GM18861 (cell line): ENCODE measurements at regions not wholly inside any gene's neighbourhood (a gene's known extent, or its start where the extent isn't known, plus 50 kb on each side); places are given as distances from the start of the nearest gene placed in this dataset.

Experiments used
- ATAC-seq: cut with Tn5 transposase; IDR thresholded peaks from one replicate; pipeline ENCODE4 v1.9.1; 2021; ENCODE audit not compliant: unreplicated experiment

GRCh38 chr14:84760489-84761126 lies 769.3 kb upstream of the FLRT2 start:
- ATAC-seq, result no peak

DNA sequence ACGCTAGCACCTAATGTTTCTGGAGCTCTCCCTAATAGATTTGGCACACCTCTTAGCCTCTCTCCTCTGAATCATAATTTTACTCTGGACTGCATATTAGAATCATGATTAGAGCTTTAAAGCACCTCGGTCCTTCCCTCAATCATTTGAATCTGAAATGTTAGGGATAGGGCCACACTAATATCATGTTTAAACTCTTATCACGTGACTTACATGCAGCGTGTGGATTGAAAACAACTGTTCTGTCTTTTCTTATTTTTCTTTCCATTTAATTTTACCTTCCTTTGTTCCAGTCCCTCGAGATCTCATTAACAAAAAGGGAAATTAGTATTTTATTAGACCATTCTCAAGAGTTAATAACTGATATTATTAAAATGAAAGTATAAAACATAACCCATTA lies 762.5 kb upstream of the FLRT2 start:
- ATAC-seq, result no peak

- no peak for ATAC-seq
These were observed 759.9 kb upstream of the FLRT2 start for GRCh38 chr14:84770030-84770429.

DNA sequence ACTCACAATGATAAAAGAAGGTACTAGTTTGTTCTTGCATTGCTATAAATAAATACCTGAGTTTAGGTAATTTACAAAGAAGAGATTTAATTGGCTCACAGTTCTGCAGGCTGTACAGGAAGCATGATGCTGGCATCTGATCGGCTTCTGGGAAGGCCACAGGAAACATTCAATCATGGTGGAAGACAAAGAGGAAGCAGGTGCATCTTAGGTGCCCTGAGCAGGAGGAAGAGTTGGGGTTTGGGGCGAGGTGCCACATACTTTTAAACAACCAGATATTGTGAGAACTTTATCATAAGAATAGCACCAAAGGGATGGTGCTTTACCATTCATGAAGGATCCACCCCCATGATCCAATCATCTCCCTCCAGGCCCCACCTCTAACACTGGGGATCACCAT lies 752.6 kb upstream of the FLRT2 start:
- no peak for ATAC-seq

DNA sequence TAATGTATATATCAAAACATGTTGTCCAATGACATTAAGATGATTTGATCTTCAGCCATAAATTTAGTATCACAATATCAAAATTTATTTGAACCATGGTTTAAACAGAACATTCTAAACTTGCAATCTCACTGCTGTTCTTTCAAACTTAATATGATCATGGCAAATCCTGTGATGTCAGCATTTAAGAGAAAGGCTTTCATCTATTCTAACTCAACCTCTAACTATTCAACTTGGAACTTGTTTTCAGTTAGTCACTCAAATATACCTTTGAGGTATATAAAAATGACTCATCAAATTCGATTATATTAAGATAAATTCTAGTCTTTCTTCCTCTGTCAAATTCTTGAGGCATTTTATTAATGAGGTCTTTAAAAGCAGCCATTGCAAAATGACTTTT lies 747.0 kb upstream of the FLRT2 start:
- ATAC-seq, result no peak

DNA sequence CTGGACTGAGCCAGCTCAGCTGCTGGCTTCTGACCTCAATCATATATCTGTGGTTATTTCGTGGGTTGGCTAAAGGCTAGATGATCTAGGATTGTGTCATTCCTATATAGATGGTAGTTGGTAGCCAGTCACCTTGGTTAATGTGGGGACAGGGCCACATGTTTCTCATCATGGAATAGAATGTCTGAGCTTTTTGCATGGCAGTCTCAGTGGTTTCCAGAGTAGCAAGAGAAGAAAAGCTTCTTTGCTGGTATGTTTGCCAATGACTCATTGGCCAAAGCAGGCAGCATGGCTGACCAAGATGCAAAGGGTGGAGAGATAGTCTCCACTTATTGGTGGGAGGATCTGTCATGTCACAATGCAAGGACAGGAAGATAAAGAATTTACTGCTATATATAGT lies 746.4 kb upstream of the FLRT2 start:
- no peak for ATAC-seq

GRCh38 chr14:84785996-84786395 lies 743.9 kb upstream of the FLRT2 start:
- no peak for ATAC-seq

GRCh38 chr14:84789012-84789411 lies 740.9 kb upstream of the FLRT2 start:
- no peak for ATAC-seq

GRCh38 chr14:84792722-84793410 lies 737.1 kb upstream of the FLRT2 start:
- ATAC-seq, result no peak

DNA sequence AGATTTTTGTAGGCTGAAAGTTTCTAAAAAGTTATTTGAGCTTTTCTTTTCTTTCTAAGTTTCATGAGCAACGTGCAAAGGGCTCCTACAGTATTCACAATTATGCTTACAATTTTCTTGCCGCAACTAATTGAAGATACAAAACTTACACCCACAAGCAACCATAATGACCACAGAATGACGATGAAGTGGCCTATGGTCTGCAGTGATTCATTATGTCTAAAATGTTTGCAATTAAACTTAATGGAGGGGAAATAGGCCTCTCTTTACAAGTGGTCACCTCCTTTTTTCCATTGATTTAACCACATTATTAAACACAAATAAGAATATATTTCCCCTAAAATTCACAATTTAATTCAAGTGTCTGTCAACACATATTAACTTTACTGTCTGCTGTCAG lies 732.6 kb upstream of the FLRT2 start:
- ATAC-seq, result no peak

DNA sequence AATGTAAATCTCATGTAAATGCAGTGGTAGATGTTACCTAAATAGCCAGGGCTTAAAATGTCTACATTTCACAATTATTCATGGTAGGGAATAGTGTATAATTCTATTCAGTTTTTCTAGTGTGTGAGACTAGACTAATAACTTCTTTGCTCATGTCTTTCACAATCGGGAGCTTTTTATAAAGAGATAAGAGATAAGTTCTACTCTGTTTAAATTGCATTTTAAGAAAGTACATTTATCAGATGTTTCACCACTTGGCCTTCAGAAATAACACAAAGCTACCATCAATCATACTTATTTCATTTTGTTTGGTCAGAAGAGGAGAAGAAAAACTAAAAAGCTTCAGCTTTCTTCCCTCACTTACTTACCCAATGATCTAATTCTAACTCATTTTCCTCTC lies 725.5 kb upstream of the FLRT2 start:
- no peak for ATAC-seq

GRCh38 chr14:84804895-84805294 lies 725.0 kb upstream of the FLRT2 start:
- ATAC-seq, result no peak

- ATAC-seq, result no peak
These were observed 723.8 kb upstream of the FLRT2 start for GRCh38 chr14:84806181-84806580.

DNA sequence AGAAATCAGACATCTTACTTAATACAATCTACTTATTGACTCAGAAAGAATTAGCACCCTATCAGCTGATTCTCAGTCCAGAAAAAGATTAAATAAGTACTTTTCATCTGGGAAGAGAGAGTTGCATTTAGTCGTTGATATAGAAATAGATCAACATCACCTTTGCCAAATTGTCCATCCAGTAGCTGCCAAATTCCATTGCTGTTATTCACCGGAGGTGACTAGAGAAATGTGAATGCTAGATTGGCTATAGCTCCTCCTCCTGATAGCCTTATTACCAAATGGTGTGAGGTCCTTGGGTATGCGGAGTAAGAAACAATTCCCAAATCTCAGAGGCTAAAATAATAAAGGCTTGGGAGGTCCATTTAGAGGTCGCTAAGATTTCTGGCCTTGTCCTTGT lies 723.3 kb upstream of the FLRT2 start:
- ATAC-seq, result no peak

GRCh38 chr14:84807673-84808072 lies 722.3 kb upstream of the FLRT2 start:
- no peak for ATAC-seq

- no peak for ATAC-seq
These were observed 720.8 kb upstream of the FLRT2 start for GRCh38 chr14:84809158-84809557.

GRCh38 chr14:84814391-84814790 lies 715.6 kb upstream of the FLRT2 start:
- ATAC-seq, result no peak

- ATAC-seq, result no peak
These were observed 710.4 kb upstream of the FLRT2 start for GRCh38 chr14:84819528-84819927.

- no peak for ATAC-seq
These were observed 704.3 kb upstream of the FLRT2 start for GRCh38 chr14:84825481-84826251.

GRCh38 chr14:84826294-84826693 lies 703.6 kb upstream of the FLRT2 start:
- no peak for ATAC-seq

DNA sequence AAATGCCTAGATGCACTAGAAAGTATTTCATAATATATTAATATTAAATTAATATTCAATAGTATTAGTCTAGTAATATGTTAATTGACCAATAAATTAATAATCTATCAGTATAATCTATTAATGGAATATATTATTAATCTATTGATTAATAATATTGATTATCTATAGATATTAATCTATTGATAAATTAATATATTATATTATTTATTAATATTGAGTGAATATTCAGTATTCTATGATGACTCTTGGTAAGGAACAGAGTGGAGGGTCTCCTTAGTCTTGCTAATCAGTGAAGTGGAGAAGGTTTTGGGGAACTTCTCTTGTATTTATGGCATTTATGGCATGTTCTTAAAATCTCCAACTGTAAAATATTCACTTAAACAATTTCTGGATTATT lies 679.3 kb upstream of the FLRT2 start:
- ATAC-seq, result no peak
